Hepatocyte (in vitro differentiated cells): ENCODE measurements at regions not wholly inside any gene's neighbourhood (a gene's known extent, or its start where the extent isn't known, plus 50 kb on each side); places are given as distances from the start of the nearest gene placed in this dataset.

ENCODE experiments used
- EZH2 ChIP-seq: fragments of 200-600 bp; sonication (generic); IDR thresholded peaks from 2 replicates; pipeline ENCODE4 v1.6.1; 2016; ENCODE audit warnings: antibody characterized with exemption, mild to moderate bottlenecking, borderline replicate concordance
- EZH2phosphoT487 ChIP-seq: fragments of 200-600 bp; sonication (generic); IDR thresholded peaks from one replicate; pipeline ENCODE4 v1.6.1; 2018; ENCODE audit warnings: antibody characterized with exemption, mild to moderate bottlenecking, low read depth, moderate library complexity; ENCODE audit not compliant: unreplicated experiment, severe bottlenecking
- TF ChIP-seq, protein P1 (sequence below): fragments of 200-600 bp; sonication (generic); IDR thresholded peaks from 2 replicates; pipeline ENCODE4 v1.5.1; 2016; ENCODE audit warnings: antibody characterized with exemption, mild to moderate bottlenecking; ENCODE audit not compliant: poor library complexity

DNA sequence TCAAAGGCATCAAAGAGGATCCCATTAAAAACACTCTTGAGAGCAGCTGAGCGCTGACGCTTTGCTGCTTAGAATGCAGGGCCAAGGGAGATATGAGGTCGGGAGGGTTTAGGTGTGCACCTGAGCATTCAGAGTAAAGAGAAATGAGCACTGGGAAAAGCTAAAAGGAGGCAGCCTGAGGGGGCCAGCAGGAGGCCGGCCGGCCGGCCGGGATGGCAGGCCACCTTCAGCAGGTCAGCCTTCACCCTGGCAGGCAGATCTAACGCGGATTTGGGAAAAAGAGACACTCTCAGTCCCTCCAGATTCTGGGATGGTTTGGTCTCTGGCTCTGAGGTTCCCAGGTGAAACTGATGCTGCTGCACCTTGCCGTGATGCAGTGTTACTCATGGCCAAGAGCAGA, 393.5 kb downstream of the TRIML1 start:
- TF ChIP-seq, protein P1, sequence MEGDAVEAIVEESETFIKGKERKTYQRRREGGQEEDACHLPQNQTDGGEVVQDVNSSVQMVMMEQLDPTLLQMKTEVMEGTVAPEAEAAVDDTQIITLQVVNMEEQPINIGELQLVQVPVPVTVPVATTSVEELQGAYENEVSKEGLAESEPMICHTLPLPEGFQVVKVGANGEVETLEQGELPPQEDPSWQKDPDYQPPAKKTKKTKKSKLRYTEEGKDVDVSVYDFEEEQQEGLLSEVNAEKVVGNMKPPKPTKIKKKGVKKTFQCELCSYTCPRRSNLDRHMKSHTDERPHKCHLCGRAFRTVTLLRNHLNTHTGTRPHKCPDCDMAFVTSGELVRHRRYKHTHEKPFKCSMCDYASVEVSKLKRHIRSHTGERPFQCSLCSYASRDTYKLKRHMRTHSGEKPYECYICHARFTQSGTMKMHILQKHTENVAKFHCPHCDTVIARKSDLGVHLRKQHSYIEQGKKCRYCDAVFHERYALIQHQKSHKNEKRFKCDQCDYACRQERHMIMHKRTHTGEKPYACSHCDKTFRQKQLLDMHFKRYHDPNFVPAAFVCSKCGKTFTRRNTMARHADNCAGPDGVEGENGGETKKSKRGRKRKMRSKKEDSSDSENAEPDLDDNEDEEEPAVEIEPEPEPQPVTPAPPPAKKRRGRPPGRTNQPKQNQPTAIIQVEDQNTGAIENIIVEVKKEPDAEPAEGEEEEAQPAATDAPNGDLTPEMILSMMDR: no peak
- no peak for TF ChIP-seq EZH2phosphoT487
- no peak for TF ChIP-seq EZH2
